ENCODE measurements at regions not wholly inside any gene's neighbourhood (a gene's known extent, or its start where the extent isn't known, plus 50 kb on each side); places are given as distances from the start of the nearest gene placed in this dataset.

DNA sequence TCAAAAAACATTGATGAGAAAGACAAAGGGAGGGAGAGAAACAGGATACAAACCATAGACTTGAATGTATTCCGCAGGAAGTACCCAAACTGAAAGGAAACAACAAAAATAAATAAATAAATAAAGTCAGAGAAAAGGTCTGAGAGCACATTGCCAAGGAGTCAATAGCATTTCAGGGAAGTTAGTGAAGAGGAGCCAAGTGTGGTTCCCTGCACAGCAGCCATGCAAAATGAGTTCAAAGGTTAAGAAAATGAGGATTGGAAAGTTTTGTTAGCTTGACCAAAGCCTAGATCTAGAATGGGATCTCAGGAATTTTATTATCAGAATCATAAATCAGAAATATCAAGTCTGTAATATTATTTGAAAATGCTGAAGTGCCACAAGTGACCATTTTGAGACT, 700.0 kb downstream of the MAFB start:
- Histone ChIP-seq H3K36me3 (ENCODE audit: low read depth) (no peaks in the 10 kb centered on the region), H3K27me3 (ENCODE audit: insufficient read depth, low read depth) (no peaks in the 10 kb centered on the region), H3K4me1 (replicated peaks; ENCODE audit: insufficient read depth) (no peaks in the 10 kb centered on the region), H3K9me2 (ENCODE audit: insufficient read depth) (no peaks in the 10 kb centered on the region; the same call in 1 of the 2 replicates), H3F3A (ENCODE audit: insufficient read depth, low read depth) (no peaks in the 10 kb centered on the region), H2AFZ (no peak overlapping the region), H4K20me1 (ENCODE audit: insufficient read depth) (0 out of 2 replicates have a peak, but pooled peaks cover 2% of the 10 kb centered on the region), H3K4me3 (no peak overlapping the region), H3K27ac (no peak overlapping the region), H3K4me2 (no peak overlapping the region), H3K79me2 (ENCODE audit: low read depth) (no peaks in the 10 kb centered on the region), H3K9me3 (ENCODE audit: insufficient read depth, low read depth) (no peaks in the 10 kb centered on the region)
- DNase-seq = no peak
- POLR2A ChIA-PET (ENCODE audit: unreplicated experiment) = no interaction called here
- BruUV-seq (replicated peaks) = no TSS peak
- CTCF ChIA-PET = no interaction called here
- TF ChIP-seq EZH2 (IDR thresholded peaks at IDR 0.05; ENCODE audit: low read depth) = no peak
- TF ChIP-seq, protein P1, sequence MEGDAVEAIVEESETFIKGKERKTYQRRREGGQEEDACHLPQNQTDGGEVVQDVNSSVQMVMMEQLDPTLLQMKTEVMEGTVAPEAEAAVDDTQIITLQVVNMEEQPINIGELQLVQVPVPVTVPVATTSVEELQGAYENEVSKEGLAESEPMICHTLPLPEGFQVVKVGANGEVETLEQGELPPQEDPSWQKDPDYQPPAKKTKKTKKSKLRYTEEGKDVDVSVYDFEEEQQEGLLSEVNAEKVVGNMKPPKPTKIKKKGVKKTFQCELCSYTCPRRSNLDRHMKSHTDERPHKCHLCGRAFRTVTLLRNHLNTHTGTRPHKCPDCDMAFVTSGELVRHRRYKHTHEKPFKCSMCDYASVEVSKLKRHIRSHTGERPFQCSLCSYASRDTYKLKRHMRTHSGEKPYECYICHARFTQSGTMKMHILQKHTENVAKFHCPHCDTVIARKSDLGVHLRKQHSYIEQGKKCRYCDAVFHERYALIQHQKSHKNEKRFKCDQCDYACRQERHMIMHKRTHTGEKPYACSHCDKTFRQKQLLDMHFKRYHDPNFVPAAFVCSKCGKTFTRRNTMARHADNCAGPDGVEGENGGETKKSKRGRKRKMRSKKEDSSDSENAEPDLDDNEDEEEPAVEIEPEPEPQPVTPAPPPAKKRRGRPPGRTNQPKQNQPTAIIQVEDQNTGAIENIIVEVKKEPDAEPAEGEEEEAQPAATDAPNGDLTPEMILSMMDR (conservative IDR thresholded peaks at IDR 0.05) = no peak
- intact Hi-C loops (cut with micrococcal nuclease; ENCODE audit: unreplicated experiment) = no loop called here

GRCh38 chr20:39986173-39986904, 702.7 kb downstream of the MAFB start:
- no peak for DNase-seq
- H2AFZ ChIP-seq = 0 out of 2 replicates have a peak overlapping the region, but pooled peaks have one; percentile 24
- ChIA-PET CTCF (no interaction called here), POLR2A (ENCODE audit: unreplicated experiment) (no interaction called here)
- no peaks in the 10 kb centered on the region for H3K9me2 ChIP-seq (ENCODE audit: insufficient read depth)
- no peaks in the 10 kb centered on the region for H3K4me1 ChIP-seq (replicated peaks; ENCODE audit: insufficient read depth)
- TF ChIP-seq, protein P1 (conservative IDR thresholded peaks at IDR 0.05) = no peak
- TF ChIP-seq EZH2 (IDR thresholded peaks at IDR 0.05; ENCODE audit: low read depth) = no peak
- intact Hi-C loops (cut with micrococcal nuclease; ENCODE audit: unreplicated experiment) = no loop called here
- no TSS peak for BruUV-seq (replicated peaks)
- H3K4me3 ChIP-seq = no peak overlapping the region
- H3K27ac ChIP-seq = no peak overlapping the region
- H3K9me3 ChIP-seq (ENCODE audit: insufficient read depth, low read depth) = no peaks in the 10 kb centered on the region
- 0 out of 2 replicates have a peak, but pooled peaks cover 2% of the 10 kb centered on the region for H4K20me1 ChIP-seq (ENCODE audit: insufficient read depth)
- H3K79me2 ChIP-seq (ENCODE audit: low read depth) = no peaks in the 10 kb centered on the region
- H3K36me3 ChIP-seq (ENCODE audit: low read depth) = no peaks in the 10 kb centered on the region
- no peaks in the 10 kb centered on the region for H3F3A ChIP-seq (ENCODE audit: insufficient read depth, low read depth)
- no peak overlapping the region for H3K4me2 ChIP-seq
- H3K27me3 ChIP-seq (ENCODE audit: insufficient read depth, low read depth) = no peaks in the 10 kb centered on the region

DNA sequence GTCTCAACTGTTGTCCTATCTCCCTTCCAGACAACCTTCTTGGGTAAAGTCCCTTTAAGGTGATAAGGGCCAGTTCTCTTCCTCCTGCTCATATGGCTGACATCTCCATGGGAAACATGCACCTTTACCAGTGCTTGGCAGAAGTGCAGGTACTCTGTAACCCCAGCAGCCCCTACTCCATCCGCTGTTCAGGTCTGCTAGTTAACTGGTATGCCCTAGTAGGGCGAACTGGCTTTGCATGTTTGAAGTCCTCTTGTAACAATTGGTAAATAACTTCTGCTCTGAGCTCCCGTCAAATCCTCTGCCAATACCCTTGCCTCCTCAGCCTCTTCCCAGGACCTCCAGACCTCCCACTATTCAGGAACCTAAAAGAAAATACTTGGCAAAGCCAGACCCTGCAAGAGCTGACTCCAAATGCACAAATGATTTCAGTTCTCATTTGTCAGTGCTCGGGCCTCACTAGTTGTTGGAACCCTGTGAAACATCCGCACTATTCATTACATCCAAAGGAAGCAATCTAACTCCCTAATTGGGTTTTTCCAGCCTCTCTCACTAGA, 703.7 kb downstream of the MAFB start:
- DNase-seq = no peak
- Histone ChIP-seq H3F3A (ENCODE audit: insufficient read depth, low read depth) (no peaks in the 10 kb centered on the region), H3K4me3 (no peak overlapping the region), H3K9me3 (ENCODE audit: insufficient read depth, low read depth) (no peaks in the 10 kb centered on the region), H4K20me1 (ENCODE audit: insufficient read depth) (peaks cover 2% of the 10 kb centered on the region; the same call in 1 of the 2 replicates), H3K27ac (no peak overlapping the region), H3K36me3 (ENCODE audit: low read depth) (no peaks in the 10 kb centered on the region), H3K79me2 (ENCODE audit: low read depth) (no peaks in the 10 kb centered on the region), H3K4me1 (replicated peaks; ENCODE audit: insufficient read depth) (no peaks in the 10 kb centered on the region), H3K4me2 (no peak overlapping the region), H2AFZ (no peak overlapping the region), H3K27me3 (ENCODE audit: insufficient read depth, low read depth) (no peaks in the 10 kb centered on the region), H3K9me2 (ENCODE audit: insufficient read depth) (no peaks in the 10 kb centered on the region)
- TF ChIP-seq, protein P1 (conservative IDR thresholded peaks at IDR 0.05) = no peak
- TF ChIP-seq EZH2 (IDR thresholded peaks at IDR 0.05; ENCODE audit: low read depth) = no peak
- ChIA-PET POLR2A (ENCODE audit: unreplicated experiment) (no interaction called here), CTCF (no interaction called here)
- intact Hi-C loops (cut with micrococcal nuclease; ENCODE audit: unreplicated experiment) = no loop called here
- no TSS peak for BruUV-seq (replicated peaks)
